ENCODE measurements at regions not wholly inside any gene's neighbourhood (a gene's known extent, or its start where the extent isn't known, plus 50 kb on each side); places are given as distances from the start of the nearest gene placed in this dataset.

DNA sequence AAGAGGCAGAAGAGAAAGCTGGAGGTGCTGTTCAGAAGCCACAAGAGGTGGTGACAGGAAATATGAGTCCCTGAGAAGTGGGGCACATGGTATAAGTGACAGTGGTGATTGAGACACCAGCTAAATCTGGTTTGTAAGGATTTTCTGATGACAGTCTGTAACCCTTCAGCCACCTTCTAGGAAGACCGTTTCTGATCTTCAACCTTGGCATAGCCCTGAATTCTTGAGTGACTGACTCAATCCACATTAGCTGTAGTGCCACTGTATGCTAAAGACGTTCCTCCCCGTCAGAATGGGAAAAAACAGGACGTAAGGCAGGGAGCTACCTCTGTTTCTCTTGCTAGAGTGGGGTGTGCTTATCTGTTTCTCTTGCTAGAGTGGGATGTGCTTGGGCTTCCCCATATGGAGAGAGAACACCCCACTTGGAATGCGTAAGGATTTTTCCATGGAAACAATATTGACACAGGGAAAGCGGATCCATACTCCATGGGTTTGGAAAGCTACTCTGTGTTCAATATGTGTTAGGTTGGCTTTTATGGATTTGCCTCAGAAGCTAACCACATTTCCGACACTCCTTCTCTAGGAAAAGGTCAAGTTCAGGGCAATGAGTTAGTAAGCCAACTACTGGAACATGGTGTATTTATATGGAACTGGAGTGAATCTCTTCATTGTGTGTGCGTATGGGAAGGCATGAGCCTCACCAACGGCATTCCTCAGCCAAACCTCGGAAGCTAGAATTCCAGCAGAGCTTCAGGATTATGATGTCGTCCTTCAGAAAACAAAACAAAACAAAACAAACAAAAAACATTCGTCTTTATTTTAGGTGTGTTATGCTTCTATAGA, 948.8 kb upstream of the SLC10A2 start:
- intact Hi-C loops (cut with DNase I): no loop called here
- no peak for TF ChIP-seq POLR2A (IDR thresholded peaks at IDR 0.05)
- TF ChIP-seq, protein P1, sequence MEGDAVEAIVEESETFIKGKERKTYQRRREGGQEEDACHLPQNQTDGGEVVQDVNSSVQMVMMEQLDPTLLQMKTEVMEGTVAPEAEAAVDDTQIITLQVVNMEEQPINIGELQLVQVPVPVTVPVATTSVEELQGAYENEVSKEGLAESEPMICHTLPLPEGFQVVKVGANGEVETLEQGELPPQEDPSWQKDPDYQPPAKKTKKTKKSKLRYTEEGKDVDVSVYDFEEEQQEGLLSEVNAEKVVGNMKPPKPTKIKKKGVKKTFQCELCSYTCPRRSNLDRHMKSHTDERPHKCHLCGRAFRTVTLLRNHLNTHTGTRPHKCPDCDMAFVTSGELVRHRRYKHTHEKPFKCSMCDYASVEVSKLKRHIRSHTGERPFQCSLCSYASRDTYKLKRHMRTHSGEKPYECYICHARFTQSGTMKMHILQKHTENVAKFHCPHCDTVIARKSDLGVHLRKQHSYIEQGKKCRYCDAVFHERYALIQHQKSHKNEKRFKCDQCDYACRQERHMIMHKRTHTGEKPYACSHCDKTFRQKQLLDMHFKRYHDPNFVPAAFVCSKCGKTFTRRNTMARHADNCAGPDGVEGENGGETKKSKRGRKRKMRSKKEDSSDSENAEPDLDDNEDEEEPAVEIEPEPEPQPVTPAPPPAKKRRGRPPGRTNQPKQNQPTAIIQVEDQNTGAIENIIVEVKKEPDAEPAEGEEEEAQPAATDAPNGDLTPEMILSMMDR (IDR thresholded peaks at IDR 0.05): no peak
- Histone ChIP-seq H3K4me3 (no peak overlapping the region), H3K9me3 (replicated peaks in 1 of 3) (no peaks in the 10 kb centered on the region), H3K36me3 (replicated peaks in 1 of 2) (no peaks in the 10 kb centered on the region), H3K4me1 (replicated peaks in 1 of 2) (no peaks in the 10 kb centered on the region), H3K27ac (no peak overlapping the region), H3K27me3 (no peaks in the 10 kb centered on the region)
- 69 to 79% (median 73%) methylated on average over 12 of the region's 12 CpGs for WGBS, 4 donors
- DNase-seq: no peak

DNA sequence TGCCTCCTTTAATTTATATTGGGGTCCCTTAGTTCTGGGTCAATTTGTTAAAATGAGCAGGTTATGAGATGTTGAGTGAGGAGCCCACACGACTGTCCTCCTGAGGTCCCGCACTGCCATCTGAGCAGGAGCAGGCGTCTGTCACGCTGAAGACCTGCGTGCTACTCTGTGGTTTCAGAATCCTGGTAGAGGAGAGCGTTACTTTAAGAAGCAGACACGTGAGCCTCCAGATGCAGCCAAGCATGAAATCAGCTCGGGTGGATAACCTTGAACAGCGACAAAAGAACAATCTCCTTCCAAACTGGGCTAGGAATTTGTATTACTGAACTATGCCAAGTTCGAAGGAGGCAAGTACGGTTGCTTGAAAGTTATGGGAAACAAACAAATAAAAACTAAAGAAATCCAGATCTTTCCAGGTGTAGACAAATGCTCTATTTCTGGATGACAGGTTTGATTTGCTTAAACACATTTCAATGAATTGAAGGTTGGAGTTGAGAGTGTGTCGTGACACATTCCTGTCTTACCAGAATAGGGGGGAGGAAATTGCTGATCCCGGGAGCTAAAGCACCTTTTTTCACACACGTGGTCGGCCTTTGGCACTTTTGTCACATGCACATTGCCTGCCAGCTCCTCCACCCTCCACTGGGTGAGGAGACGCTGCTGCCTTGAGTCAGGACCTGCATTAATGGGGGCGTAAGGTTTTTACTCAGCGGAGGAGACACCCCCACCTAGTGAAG, 945.5 kb upstream of the SLC10A2 start:
- WGBS, 4 donors: 50 to 54% (median 52%) methylated on average over 18 of the region's 18 CpGs
- TF ChIP-seq, protein P1 (IDR thresholded peaks at IDR 0.05): no peak
- TF ChIP-seq POLR2A (IDR thresholded peaks at IDR 0.05): no peak
- intact Hi-C loops (cut with DNase I): no loop called here
- no peak overlapping the region for H3K27ac ChIP-seq
- H3K9me3 ChIP-seq (replicated peaks in 1 of 3): no peaks in the 10 kb centered on the region
- H3K4me1 ChIP-seq (replicated peaks in 1 of 2): no peaks in the 10 kb centered on the region
- DNase-seq: no peak
- H3K27me3 ChIP-seq: no peaks in the 10 kb centered on the region
- H3K36me3 ChIP-seq (replicated peaks in 1 of 2): no peaks in the 10 kb centered on the region
- no peak overlapping the region for H3K4me3 ChIP-seq

DNA sequence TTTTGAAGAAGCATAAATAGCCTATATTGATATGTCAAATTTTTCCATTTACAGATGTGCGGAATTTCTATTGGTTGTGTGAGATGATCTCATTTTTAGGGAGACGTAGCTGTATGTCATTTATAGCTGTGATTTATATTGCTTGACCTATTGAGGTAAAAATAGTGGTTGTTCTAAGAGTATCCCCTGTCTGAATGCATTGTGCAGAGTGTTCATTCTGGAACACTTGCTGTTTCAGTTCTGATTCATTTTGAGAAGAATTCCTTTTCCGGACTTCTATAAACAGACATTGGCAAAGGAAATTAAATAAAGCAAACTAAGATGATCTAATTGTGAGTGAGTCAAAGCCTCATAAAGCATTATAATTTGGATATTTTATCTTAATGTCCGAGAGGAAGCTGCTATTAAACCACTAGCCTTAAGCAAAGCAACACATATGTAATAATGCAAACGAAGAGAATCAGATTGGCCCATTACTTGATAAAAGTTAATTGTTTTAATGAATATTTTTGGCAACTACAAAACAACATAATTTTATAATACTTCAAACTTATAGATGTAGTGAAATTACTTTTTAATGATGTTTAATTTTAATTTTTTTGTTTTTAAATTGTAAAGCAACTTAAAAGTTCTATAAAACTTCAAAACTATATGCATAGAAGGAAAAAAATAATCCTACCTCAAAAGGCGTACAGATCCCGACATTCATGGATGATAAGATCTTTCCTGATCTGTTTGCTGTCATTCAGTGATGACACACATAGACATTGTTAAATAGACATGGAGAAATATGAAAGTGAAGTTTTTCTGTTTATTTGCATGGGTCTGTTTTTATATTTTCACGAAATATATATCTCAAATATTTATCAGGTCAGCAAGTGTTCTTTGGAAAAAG, 942.6 kb upstream of the SLC10A2 start:
- H3K4me3 ChIP-seq: no peak overlapping the region
- no peaks in the 10 kb centered on the region for H3K4me1 ChIP-seq (replicated peaks in 1 of 2)
- no peaks in the 10 kb centered on the region for H3K9me3 ChIP-seq (replicated peaks in 1 of 3)
- no peak for DNase-seq
- TF ChIP-seq POLR2A (IDR thresholded peaks at IDR 0.05): no peak
- TF ChIP-seq, protein P1 (IDR thresholded peaks at IDR 0.05): no peak
- H3K27me3 ChIP-seq: no peaks in the 10 kb centered on the region
- whole genome bisulfite sequencing, 4 donors: 57 to 70% (median 63%) methylated on average over 8 of the region's 8 CpGs
- intact Hi-C loops (cut with DNase I): no loop called here
- H3K36me3 ChIP-seq (replicated peaks in 1 of 2): no peaks in the 10 kb centered on the region
- H3K27ac ChIP-seq: no peak overlapping the region

DNA sequence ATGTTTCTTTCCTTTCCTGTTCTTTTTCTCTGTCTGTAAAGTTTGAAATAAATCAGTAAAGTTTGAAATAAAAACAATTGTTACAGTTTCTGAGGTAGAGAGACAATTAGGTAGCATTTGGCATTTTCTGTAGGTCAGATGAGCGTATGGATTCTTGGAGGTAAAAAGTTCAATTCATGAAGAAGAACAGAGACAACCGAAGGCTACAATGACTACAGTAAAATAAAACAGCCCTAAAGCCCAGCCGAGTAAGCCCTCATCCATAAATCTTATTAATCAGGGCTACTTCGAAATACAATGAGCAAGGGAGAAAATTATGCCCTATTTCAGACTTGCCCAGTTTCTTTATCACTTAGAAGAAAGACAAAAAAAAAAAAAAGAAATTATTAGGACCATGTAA, 941.9 kb upstream of the SLC10A2 start:
- H3K9me3 ChIP-seq (replicated peaks in 1 of 3): no peaks in the 10 kb centered on the region
- H3K4me3 ChIP-seq: no peak overlapping the region
- no peaks in the 10 kb centered on the region for H3K27me3 ChIP-seq
- H3K4me1 ChIP-seq (replicated peaks in 1 of 2): no peaks in the 10 kb centered on the region
- no peak overlapping the region for H3K27ac ChIP-seq
- intact Hi-C loops (cut with DNase I): no loop called here
- WGBS, 4 donors: 44 to 56% (median 54%) methylated on average over 4 of the region's 4 CpGs
- no peaks in the 10 kb centered on the region for H3K36me3 ChIP-seq (replicated peaks in 1 of 2)
- TF ChIP-seq, protein P1 (IDR thresholded peaks at IDR 0.05): no peak
- TF ChIP-seq POLR2A (IDR thresholded peaks at IDR 0.05): no peak
- no peak for DNase-seq
